ENCODE measurements at regions not wholly inside any gene's neighbourhood (a gene's known extent, or its start where the extent isn't known, plus 50 kb on each side); places are given as distances from the start of the nearest gene placed in this dataset.
"Not testable (repeated sequence)": the region's sequence is repeated elsewhere in the genome, so short reads cannot be mapped to it uniquely, and the experiment has no call there.

DNA sequence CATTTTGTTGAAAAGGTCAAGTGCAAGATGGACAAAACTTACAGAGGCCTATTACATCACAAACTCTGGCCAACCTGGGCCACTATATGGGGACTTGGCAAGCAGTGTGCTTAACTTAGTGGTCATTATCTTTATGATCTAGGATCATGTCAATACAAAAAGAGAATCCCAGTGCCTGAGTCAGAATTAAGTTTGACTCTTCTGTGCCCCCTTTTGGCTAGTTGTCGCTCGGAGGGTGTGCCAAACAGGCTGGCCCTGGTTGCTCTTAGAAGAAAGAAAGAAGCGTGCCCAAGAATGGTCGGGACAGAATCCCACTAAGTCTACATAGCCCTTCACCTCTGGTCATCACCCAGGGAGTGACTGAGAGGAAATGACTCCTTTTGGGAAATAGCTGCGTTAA lies 100.1 kb downstream of the EIF4E start:
- DNase-seq, result peak; percentile 20

- no peak for DNase-seq
These were observed 101.3 kb downstream of the EIF4E start for GRCh38 chr4:98827661-98828060.

DNA sequence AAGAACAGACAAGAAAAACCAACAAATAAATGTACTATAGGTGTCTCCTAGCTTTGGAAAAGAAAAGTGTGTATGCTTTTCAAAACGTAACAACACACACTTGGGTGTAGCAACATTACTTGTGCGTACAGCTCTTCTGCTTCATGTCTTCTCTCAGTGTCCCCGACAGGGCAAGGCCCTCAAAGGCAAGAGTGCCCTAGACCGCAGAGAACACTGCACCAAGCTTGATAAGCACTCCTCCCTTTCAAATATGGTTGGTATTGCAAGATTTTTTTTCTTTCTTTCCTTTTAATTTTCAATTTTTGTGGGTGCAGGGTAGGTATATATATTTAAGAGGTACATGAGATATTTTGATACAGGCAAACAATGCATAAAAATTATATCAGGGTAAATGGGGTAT lies 106.8 kb downstream of the EIF4E start:
- DNase-seq, result peak; percentile 91

DNA sequence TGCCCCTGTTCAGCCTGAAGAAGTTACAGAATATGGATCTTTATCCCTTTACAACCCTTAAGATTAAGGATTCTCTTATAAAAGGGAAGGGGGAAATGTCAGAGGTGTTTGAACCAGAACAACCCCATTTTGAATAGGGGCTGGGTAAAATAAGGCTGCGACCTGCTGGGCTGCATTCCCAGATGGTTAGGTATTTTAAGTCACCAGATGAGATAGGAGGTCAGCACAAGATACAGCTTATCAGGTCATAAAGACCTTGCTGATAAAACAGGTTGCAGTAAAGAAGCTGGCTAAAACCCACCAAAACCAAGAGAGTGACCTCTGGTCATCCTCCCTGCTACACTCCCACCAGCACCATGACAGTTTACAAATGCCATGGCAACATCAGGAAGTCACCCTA lies 110.8 kb downstream of the EIF4E start:
- DNase-seq, result not testable (repeated sequence)

DNA sequence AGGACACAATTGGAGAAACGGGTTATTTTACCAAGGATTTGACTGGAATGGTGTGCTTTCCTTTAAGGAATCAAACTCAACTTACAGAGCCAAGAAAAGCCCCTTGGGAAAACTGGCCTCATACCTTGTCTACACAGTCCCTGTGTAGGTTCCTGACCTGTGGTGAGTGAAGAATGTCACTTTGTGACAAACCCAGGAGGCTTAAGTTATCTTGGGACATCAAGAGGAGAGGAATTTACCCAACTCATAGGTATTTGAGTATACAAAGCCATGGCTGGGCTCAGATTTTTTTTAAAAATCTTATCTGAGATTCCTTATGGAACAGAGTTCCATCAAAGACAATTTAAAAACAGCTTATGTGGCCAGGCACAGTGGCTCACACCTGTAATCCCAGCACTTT lies 112.1 kb downstream of the EIF4E start:
- DNase-seq, result no peak

DNA sequence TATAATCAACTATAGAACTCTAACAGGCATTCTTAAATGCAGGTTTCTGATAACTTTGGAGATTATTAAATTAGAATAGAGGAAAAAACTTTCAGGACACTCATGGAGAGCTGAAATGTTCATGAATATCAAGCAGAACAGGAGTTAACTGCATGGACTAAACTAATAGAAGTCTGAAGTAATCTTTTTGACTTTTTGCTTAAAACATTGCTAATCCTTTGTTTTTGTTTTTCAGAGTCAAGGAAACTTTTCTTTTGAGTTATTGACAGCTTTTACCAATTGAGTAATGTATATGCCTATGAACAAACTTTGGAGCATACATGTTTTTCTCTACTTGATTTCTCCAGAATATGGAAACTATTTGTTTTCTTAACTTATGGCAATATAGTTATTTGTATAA lies 112.5 kb downstream of the EIF4E start:
- DNase-seq, result peak; percentile 32

GRCh38 chr4:98804403-98804802 lies 124.5 kb downstream of the EIF4E start:
- DNase-seq, result peak; percentile 27

GRCh38 chr4:98803251-98803650 lies 125.7 kb downstream of the EIF4E start:
- DNase-seq, result no peak

- no peak for DNase-seq
These were observed 126.1 kb downstream of the EIF4E start for GRCh38 chr4:98802770-98803198.

DNA sequence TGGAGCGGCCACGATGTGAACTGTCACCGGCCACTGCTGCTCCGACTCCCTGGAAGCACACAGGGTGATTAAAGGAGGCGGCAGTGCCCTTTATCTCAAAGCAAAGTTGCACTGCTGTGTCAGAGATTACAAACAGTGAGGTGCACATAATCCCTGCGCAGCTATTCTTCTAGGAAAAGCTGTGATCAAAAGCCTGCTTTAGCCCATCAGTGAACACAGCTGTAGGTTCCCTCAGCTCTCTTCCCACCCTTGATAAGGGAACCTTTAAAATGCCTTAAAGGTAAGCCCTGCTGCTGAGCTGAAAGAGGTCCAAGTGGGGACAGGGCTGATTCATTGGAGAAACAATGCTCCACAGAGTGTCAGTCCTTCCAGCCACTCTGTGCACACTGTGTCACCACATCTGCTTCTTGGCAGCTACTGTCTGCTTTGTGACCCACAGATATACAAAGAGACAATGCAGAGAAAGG lies 127.6 kb downstream of the EIF4E start:
- peak; percentile 71 for DNase-seq

GRCh38 chr4:98796991-98797390 lies 131.9 kb downstream of the EIF4E start:
- no peak for DNase-seq

- DNase-seq, result peak; percentile 67
These were observed 134.2 kb downstream of the EIF4E start for GRCh38 chr4:98794565-98795205.

GRCh38 chr4:98793658-98794057 lies 135.2 kb upstream of the TSPAN5 start:
- DNase-seq, result no peak

- DNase-seq, result peak; percentile 40
These were observed 128.5 kb upstream of the TSPAN5 start for GRCh38 chr4:98786866-98787265.

GRCh38 chr4:98784947-98785706 lies 126.7 kb upstream of the TSPAN5 start:
- DNase-seq, result no peak

GRCh38 chr4:98781641-98782357 lies 123.4 kb upstream of the TSPAN5 start:
- DNase-seq, result no peak

- no peak for DNase-seq
These were observed 122.5 kb upstream of the TSPAN5 start for GRCh38 chr4:98780926-98781325.

- DNase-seq, result no peak
These were observed 120.7 kb upstream of the TSPAN5 start for GRCh38 chr4:98779088-98779487.

- DNase-seq, result no peak
These were observed 119.8 kb upstream of the TSPAN5 start for GRCh38 chr4:98778206-98778605.

GRCh38 chr4:98775672-98776071 lies 117.3 kb upstream of the TSPAN5 start:
- no peak for DNase-seq

DNA sequence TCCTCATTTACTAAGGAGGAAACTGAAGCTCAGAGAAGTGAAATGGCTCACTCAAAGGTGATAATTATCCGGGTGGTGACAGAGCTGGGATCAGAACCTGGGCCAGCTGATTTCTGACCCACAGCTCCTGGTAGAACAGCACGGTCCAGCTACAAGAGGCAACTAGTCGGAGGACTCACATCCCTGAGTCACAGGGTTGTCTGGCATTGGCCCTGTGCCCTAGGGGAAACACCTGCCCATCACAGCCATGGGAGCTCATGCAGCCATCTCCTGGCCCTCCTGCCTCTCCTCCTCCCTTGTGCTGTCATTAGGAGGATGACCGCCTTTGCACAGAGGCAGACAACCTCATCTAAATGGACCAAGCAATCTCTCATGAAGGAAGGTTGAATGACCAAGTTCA lies 115.2 kb upstream of the TSPAN5 start:
- DNase-seq, result no peak

DNA sequence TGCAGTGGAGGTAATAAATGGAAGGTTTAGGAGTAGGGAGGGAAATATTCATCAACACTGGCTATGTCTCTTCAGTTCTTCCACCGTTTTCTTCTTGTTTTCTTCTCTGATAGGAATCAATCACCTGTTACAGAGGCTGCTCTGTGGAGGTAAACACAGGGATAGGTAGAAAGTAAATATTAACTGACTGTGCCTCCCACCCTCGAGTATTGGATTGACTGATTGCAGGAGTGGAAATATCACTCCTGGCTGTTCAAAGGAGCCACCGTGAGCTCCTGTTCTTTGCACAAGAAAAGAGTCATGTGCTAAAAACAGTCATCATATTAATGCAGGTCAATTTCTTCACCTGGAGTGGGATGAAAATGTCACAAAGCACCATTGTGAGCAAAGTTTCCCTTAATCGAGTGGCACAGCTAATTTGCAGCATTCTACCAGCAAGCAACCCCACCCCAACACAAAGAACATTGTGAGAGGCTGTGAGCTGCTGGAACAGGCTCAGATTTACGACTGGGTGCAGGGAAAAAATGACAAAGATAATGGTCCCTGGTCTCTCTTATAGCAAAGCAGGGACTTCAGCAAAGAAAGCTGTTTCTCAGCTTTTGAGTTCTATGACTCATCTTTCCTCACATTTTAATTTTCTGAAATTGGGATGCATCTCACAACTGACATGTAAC lies 113.7 kb upstream of the TSPAN5 start:
- no peak for DNase-seq

DNA sequence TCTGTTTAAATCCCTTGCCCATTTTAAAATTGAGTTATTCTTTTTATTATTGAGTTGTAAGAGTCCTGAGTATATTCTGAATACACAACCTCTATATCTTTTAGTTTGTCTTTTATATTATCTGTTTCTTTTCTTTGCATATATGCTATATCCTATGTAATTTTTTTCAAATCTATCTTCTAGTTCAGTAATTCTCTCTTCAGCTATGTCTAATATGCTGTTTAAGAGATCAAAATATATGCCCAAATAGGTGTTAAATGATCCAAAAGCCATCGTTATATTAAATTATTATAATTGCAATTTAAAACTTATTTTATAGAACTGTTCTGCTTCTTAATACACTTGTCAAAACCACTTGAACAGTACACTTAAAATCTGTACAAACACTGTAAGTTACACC lies 107.4 kb upstream of the TSPAN5 start:
- no peak for DNase-seq
